ENCODE measurements at regions not wholly inside any gene's neighbourhood (a gene's known extent, or its start where the extent isn't known, plus 50 kb on each side); places are given as distances from the start of the nearest gene placed in this dataset.

DNA sequence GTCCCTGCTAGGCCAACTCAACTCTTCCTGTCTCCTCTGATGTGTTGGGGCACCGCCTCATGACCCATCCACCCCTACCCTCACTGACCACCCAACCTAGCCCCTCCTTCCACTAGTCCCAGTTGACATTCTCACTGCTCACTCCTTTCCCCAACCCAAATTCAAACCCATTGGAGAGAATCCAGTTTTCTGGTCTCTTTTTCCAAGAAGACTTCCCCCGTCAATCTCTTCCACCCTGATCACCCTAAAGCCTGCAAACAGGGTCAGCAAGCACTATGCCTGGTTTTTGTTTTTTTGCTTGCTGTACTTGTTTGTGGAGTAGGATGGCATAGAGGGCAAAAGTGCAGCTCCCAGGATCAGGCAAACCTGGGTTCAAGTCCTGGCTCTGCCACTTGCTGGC, 176.6 kb upstream of the PPP2R3A start:
- Histone ChIP-seq H3K27ac (no peak overlapping the region), H3K9me3 (no peaks in the 10 kb centered on the region), H3K4me3 (replicated peaks in 1 of 3) (no peak overlapping the region), H3K4me1 (peaks cover 6 to 8% of the 10 kb centered on the region in 2 donors), H3K27me3 (no peaks in the 10 kb centered on the region), H3K36me3 (no peaks in the 10 kb centered on the region)
- no peak for TF ChIP-seq POLR2A (IDR thresholded peaks at IDR 0.05)
- TF ChIP-seq, protein P1, sequence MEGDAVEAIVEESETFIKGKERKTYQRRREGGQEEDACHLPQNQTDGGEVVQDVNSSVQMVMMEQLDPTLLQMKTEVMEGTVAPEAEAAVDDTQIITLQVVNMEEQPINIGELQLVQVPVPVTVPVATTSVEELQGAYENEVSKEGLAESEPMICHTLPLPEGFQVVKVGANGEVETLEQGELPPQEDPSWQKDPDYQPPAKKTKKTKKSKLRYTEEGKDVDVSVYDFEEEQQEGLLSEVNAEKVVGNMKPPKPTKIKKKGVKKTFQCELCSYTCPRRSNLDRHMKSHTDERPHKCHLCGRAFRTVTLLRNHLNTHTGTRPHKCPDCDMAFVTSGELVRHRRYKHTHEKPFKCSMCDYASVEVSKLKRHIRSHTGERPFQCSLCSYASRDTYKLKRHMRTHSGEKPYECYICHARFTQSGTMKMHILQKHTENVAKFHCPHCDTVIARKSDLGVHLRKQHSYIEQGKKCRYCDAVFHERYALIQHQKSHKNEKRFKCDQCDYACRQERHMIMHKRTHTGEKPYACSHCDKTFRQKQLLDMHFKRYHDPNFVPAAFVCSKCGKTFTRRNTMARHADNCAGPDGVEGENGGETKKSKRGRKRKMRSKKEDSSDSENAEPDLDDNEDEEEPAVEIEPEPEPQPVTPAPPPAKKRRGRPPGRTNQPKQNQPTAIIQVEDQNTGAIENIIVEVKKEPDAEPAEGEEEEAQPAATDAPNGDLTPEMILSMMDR (IDR thresholded peaks at IDR 0.05), result no peak
- DNase-seq, result no peak
- 94 to 95% methylated on average over 2 of the region's 2 CpGs for WGBS, 2 donors
- intact Hi-C loops (cut with DNase I), result no loop called here

DNA sequence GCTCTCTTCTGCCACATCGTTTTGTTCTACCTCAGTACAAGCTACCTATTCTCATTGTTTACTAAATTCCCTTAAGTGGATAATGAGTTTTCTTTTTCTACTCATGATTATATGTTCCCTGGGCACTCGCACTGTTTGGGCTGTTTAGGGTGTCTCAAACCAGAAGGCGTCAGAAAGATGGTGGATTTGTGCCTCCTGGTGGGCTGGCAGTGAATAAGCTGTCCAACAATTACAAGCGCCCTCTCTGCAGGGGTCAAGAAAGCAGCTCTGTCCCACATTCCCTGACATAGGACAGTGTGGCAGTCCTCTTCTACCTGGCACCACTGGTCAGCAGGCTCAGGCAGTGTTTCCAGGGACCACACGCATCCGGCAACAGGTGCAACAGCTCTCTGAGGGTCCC, 173.4 kb upstream of the PPP2R3A start:
- DNase-seq, result no peak
- Histone ChIP-seq H3K27ac (no peak overlapping the region), H3K27me3 (no peaks in the 10 kb centered on the region), H3K9me3 (no peaks in the 10 kb centered on the region), H3K36me3 (no peaks in the 10 kb centered on the region), H3K4me3 (replicated peaks in 1 of 3) (no peak overlapping the region), H3K4me1 (peaks cover 1 to 2% of the 10 kb centered on the region in 2 donors)
- intact Hi-C loops (cut with DNase I), result no loop called here
- no peak for TF ChIP-seq POLR2A (IDR thresholded peaks at IDR 0.05)
- TF ChIP-seq, protein P1 (IDR thresholded peaks at IDR 0.05), result no peak
- WGBS, 2 donors, result 77 to 82% methylated on average over 6 of the region's 6 CpGs

DNA sequence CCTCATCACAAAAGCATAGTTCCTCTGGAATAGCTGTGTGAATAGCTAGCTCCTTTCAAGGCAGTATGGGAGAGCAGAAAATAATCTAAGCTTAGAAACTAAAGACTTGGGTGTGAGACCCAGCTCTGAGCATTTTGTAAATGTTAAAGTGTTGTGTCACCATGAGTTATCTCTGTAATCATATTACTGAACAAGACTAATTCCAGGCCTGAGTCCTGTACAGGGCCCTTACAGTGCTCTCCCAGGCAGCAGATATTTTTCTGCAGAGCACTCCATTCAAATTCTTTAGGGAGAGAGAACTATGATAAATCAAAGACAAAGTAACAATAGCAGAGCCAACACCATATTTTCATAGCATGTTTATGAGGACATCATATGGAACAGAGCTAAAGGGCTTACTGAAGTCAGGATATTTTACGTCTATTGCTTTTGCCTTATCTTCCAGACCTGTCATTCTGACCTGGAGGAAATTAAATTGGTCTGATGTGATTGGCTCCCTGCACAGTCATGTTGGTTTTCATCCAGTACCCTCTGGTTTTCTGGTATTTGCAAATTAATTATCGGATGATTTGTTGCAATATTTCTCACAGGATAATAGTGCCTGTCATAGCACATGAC, 172.6 kb upstream of the PPP2R3A start:
- Histone ChIP-seq H3K36me3 (no peaks in the 10 kb centered on the region), H3K4me1 (no peaks in the 10 kb centered on the region), H3K4me3 (replicated peaks in 1 of 3) (no peak overlapping the region), H3K9me3 (no peaks in the 10 kb centered on the region), H3K27ac (no peak overlapping the region), H3K27me3 (no peaks in the 10 kb centered on the region)
- intact Hi-C loops (cut with DNase I), result no loop called here
- 79% methylated on average over 2 of the region's 2 CpGs for WGBS, 2 donors
- DNase-seq, result no peak
- no peak for TF ChIP-seq POLR2A (IDR thresholded peaks at IDR 0.05)
- TF ChIP-seq, protein P1 (IDR thresholded peaks at IDR 0.05), result no peak

DNA sequence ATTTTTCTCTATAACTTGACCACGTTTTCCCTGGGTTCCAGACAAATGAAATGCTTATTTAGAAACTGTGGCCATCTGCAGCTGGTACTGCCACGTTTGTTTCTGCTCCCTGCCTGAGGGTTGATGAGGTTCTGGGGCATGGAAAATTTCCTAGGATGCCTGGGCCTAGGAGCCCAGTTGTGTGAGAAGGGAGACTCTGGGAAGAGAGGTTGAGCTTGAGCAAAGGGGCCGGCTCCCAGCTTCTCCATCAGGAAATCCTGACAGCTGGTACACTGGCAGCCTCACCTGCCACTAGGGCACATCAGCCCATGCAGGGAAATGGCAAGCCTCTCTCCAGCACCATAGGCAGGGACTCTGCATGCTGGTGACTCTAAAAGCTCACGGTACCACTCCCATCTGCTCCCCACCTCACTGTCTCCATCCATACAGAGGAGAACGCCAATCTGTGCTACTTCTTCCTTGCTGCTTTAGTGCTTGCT, 165.4 kb upstream of the PPP2R3A start:
- no peak overlapping the region for H3K27ac ChIP-seq
- intact Hi-C loops (cut with DNase I), result no loop called here
- H3K4me3 ChIP-seq (replicated peaks in 1 of 3), result no peak overlapping the region
- H3K9me3 ChIP-seq, result no peaks in the 10 kb centered on the region
- H3K27me3 ChIP-seq, result no peaks in the 10 kb centered on the region
- no peaks in the 10 kb centered on the region for H3K4me1 ChIP-seq
- no peak for DNase-seq
- TF ChIP-seq, protein P1 (IDR thresholded peaks at IDR 0.05), result no peak
- no peak for TF ChIP-seq POLR2A (IDR thresholded peaks at IDR 0.05)
- no peaks in the 10 kb centered on the region for H3K36me3 ChIP-seq
- WGBS, 2 donors, result 72 to 84% methylated on average over 5 of the region's 5 CpGs

DNA sequence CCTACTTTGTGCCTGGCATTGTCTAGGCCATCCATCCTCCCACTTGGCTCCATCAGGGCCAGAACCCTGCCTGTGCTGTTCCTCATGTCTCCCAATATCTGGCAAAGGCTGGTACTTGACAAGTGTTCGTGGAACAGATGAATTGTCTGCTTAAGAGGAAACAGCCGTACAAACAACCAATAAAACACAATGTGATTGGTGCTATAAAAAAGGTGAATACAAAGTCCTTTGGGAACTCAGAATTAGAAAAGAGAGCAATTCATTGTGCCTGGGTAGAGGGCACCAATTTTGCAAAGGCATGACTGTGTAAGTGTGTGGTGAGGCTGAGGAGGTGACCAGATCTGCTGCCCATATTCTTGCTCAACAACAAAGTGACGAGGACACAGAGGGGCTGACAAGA, 164.5 kb upstream of the PPP2R3A start:
- H3K27ac ChIP-seq, result no peak overlapping the region

More for the DNA sequence above, 164.5 kb upstream of the PPP2R3A start:
- Histone ChIP-seq H3K4me3 (replicated peaks in 1 of 3) (no peak overlapping the region), H3K27me3 (no peaks in the 10 kb centered on the region), H3K9me3 (no peaks in the 10 kb centered on the region), H3K36me3 (no peaks in the 10 kb centered on the region), H3K4me1 (no peaks in the 10 kb centered on the region)
- intact Hi-C loops (cut with DNase I), result no loop called here
- WGBS, 2 donors, result 80 to 87% methylated on average over 3 of the region's 3 CpGs
- DNase-seq, result no peak
- TF ChIP-seq, protein P1 (IDR thresholded peaks at IDR 0.05), result no peak
- no peak for TF ChIP-seq POLR2A (IDR thresholded peaks at IDR 0.05)
